Prostate gland (tissue), 2 donors: ENCODE measurements at regions not wholly inside any gene's neighbourhood (a gene's known extent, or its start where the extent isn't known, plus 50 kb on each side); places are given as distances from the start of the nearest gene placed in this dataset.
"Not testable (repeated sequence)": the region's sequence is repeated elsewhere in the genome, so short reads cannot be mapped to it uniquely, and the experiment has no call there.

ENCODE experiments used
- POLR2A ChIP-seq: fragments of 450-650 bp; IDR thresholded peaks from one replicate; pipeline ENCODE4 v1.6.1; 2016; ENCODE audit warnings: antibody characterized with exemption, mild to moderate bottlenecking
- POLR2AphosphoS5 ChIP-seq: sonication (generic); formaldehyde crosslinking; IDR thresholded peaks from one replicate; pipeline ENCODE4 v1.6.1; 2017; ENCODE audit warnings: antibody characterized with exemption
- TF ChIP-seq, protein P1 (sequence below), 4 experiments: fragments of 200-600 bp in 2 of 4; fragments of 450-650 bp in 2 of 4; sonication (generic) in 2 of 4; IDR thresholded peaks; 1 replicate in 3 of 4; 2 replicates in 1 of 4; pipeline ENCODE4 v1.5.1; 2016 to 2019; ENCODE audit warnings: antibody characterized with exemption in 4 of 4, mild to moderate bottlenecking in 2 of 4, moderate library complexity in 2 of 4

DNA sequence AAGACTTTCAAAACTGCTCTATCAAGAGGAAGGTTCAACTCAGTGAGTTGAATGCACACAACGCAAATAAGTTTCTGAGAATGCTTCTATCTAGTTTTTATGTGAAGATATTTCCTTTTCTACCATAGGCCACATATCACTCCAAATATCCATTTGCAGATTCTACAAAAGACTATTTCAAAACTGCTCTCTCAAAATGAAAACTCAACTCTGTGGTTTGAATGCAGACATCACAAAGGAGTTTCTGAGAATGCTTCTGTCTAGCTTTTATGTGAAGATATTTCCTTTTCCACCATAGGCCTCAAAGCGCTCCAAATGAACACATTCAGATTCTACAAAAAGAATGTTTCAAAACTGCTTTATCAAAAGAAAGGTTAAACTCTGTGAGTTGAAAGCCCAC, 1093.1 kb upstream of the DEFB115 start:
- TF ChIP-seq, protein P1, sequence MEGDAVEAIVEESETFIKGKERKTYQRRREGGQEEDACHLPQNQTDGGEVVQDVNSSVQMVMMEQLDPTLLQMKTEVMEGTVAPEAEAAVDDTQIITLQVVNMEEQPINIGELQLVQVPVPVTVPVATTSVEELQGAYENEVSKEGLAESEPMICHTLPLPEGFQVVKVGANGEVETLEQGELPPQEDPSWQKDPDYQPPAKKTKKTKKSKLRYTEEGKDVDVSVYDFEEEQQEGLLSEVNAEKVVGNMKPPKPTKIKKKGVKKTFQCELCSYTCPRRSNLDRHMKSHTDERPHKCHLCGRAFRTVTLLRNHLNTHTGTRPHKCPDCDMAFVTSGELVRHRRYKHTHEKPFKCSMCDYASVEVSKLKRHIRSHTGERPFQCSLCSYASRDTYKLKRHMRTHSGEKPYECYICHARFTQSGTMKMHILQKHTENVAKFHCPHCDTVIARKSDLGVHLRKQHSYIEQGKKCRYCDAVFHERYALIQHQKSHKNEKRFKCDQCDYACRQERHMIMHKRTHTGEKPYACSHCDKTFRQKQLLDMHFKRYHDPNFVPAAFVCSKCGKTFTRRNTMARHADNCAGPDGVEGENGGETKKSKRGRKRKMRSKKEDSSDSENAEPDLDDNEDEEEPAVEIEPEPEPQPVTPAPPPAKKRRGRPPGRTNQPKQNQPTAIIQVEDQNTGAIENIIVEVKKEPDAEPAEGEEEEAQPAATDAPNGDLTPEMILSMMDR (IDR thresholded peaks at IDR 0.05) = not testable (repeated sequence)
- not testable (repeated sequence) for TF ChIP-seq POLR2AphosphoS5, POLR2A
